ENCODE measurements at regions not wholly inside any gene's neighbourhood (a gene's known extent, or its start where the extent isn't known, plus 50 kb on each side); places are given as distances from the start of the nearest gene placed in this dataset.
"Not testable (repeated sequence)": the region's sequence is repeated elsewhere in the genome, so short reads cannot be mapped to it uniquely, and the experiment has no call there.

DNA sequence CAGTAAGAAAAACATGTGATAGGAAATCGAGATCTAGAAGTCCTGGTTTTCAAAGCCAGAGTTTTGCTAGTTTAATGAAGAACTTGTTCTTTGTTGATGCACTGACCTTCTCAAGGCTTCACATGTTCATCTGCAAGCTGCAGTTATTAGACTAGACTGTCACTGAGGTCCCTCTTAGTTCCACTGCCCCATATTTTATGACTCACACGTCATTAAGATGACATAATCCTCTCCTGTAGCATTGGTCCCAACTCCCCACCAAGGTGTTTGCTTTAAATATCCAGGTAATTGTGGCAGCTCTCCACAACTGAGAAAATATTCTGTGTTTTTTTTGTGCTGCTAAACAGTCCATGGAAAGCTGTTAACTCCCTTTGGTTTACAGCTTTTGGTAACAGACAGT lies 149.7 kb downstream of the MREG start:
- H3K4me3 ChIP-seq (ENCODE audit: low read length), result no peak overlapping the region
- no peak for DNase-seq (ENCODE audit: low read depth, low spot score)
- no peaks in the 10 kb centered on the region for H3K27me3 ChIP-seq (ENCODE audit: control insufficient read depth, insufficient read depth, low read length)
- no peaks in the 10 kb centered on the region for H3K9me3 ChIP-seq (ENCODE audit: control insufficient read depth, insufficient read depth, low read length)
- no peaks in the 10 kb centered on the region for H3K4me1 ChIP-seq (ENCODE audit: control insufficient read depth, insufficient read depth, low read length)
- H3K36me3 ChIP-seq (ENCODE audit: control insufficient read depth, insufficient read depth, low read length), result no peaks in the 10 kb centered on the region
- no peak overlapping the region for H3K27ac ChIP-seq (ENCODE audit: low read length)
- WGBS (ENCODE audit: insufficient coverage, insufficient read length), result no CpG with 5 or more reads among the region's 2 CpGs

DNA sequence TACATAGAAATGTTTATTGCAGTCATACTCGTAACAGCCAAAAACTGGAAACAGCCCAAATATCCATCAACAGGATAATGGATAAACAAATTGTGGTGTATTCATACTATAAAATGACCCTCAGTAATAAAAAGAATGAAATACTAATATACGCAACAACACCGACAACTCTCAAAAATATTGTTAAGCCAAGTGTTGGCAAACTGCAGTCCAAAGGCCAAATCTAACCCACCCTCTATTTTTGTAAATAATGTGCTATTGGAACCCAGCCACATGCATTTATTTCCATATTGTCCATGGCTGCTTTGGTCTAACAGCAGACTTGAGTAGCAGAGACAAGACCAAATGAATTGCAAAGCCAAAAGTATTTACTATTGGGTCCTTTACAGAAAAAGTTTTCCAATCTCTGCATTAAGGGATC lies 151.0 kb downstream of the MREG start:
- WGBS (ENCODE audit: insufficient coverage, insufficient read length), result no CpG with 5 or more reads among the region's 3 CpGs
- Histone ChIP-seq H3K27ac (ENCODE audit: low read length) (no peak overlapping the region), H3K27me3 (ENCODE audit: control insufficient read depth, insufficient read depth, low read length) (no peaks in the 10 kb centered on the region), H3K4me1 (ENCODE audit: control insufficient read depth, insufficient read depth, low read length) (no peaks in the 10 kb centered on the region), H3K36me3 (ENCODE audit: control insufficient read depth, insufficient read depth, low read length) (no peaks in the 10 kb centered on the region), H3K9me3 (ENCODE audit: control insufficient read depth, insufficient read depth, low read length) (no peaks in the 10 kb centered on the region), H3K4me3 (ENCODE audit: low read length) (no peak overlapping the region)
- no peak for DNase-seq (ENCODE audit: low read depth, low spot score)

DNA sequence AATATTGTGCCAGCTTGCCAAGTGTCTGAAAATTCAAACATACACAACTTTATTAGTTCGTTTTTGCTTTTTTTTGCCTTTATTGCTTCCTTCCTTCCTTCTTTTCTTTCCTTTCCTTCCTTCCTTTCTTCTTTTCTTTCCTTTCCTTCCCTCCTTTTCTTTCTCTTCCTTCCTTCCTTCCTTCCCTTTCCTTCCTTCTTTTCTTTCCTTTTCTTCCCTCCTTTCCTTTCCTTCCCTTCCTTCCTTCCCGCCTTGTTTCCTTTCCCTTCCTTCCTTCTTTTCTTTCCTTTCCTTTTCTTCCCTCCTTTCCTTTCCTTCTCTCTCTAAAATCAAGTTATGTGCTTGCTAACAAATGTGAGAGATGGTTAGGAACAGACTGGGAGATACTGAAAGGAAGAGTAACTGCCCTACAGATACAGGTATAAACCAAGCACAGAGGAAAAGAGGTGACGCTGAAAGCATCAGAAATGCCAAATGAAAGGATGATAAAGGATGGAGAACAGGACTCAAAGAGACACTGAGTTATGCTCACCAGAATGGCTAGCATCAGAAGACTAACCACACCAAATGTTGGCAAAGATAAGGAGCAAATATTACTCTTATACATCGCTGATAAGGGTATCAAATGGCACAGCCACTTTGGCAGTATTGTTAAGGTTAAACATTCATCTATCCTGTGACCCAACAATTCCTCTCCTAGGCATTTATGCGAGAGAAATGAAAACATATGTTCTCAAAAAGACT lies 151.6 kb downstream of the MREG start:
- Histone ChIP-seq H3K4me3 (ENCODE audit: low read length) (no peak overlapping the region), H3K4me1 (ENCODE audit: control insufficient read depth, insufficient read depth, low read length) (no peaks in the 10 kb centered on the region), H3K36me3 (ENCODE audit: control insufficient read depth, insufficient read depth, low read length) (no peaks in the 10 kb centered on the region), H3K27me3 (ENCODE audit: control insufficient read depth, insufficient read depth, low read length) (no peaks in the 10 kb centered on the region), H3K27ac (ENCODE audit: low read length) (no peak overlapping the region), H3K9me3 (ENCODE audit: control insufficient read depth, insufficient read depth, low read length) (no peaks in the 10 kb centered on the region)
- no peak for DNase-seq (ENCODE audit: low read depth, low spot score)
- WGBS (ENCODE audit: insufficient coverage, insufficient read length), result no CpG with 5 or more reads among the region's 5 CpGs

DNA sequence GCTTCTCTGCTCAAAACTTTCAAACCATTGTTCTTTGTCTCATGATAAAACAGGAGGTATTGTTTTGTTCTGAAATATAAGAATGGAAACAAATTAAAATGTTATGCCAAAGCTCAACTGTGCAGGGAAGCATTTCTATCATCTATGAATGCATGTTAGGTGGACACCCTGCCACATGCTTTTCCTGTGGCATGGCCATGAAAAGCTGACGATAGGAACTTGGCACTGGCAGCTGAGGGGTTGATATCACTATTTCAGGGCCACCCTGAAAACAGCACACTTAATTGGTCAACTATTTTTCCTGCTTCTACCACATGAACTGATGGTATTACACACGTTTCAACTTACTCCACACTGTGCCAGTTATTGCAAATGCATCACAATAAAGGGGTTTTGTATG lies 157.3 kb downstream of the MREG start:
- Histone ChIP-seq H3K27me3 (ENCODE audit: control insufficient read depth, insufficient read depth, low read length) (no peaks in the 10 kb centered on the region), H3K9me3 (ENCODE audit: control insufficient read depth, insufficient read depth, low read length) (no peaks in the 10 kb centered on the region), H3K27ac (ENCODE audit: low read length) (no peak overlapping the region), H3K36me3 (ENCODE audit: control insufficient read depth, insufficient read depth, low read length) (no peaks in the 10 kb centered on the region), H3K4me3 (ENCODE audit: low read length) (no peak overlapping the region), H3K4me1 (ENCODE audit: control insufficient read depth, insufficient read depth, low read length) (no peaks in the 10 kb centered on the region)
- DNase-seq (ENCODE audit: low read depth, low spot score), result no peak
- WGBS (ENCODE audit: insufficient coverage, insufficient read length), result no CpG with 5 or more reads among the region's 2 CpGs

DNA sequence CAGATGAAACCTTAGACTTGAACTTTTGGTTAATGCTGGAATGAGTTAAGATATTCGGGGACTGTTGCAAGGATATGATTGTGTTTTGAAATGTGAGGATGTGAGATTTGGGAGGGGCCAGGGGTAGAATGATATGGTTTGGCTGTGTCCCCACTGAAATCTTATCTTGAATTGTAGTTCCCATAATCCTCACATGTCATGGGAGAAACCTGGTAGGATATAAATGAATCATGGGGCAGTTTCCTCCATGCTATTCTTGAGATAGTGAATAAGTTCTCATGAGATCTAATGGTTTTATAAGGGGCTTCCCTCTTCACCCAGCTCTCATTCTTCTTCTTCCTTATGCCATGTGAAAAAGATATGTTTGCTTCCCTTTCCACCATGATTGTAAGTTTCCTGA lies 158.0 kb downstream of the MREG start:
- H3K9me3 ChIP-seq (ENCODE audit: control insufficient read depth, insufficient read depth, low read length); H3K4me1 ChIP-seq (ENCODE audit: control insufficient read depth, insufficient read depth, low read length); H3K27ac ChIP-seq (ENCODE audit: low read length); H3K36me3 ChIP-seq (ENCODE audit: control insufficient read depth, insufficient read depth, low read length); DNase-seq (ENCODE audit: low read depth, low spot score); H3K27me3 ChIP-seq (ENCODE audit: control insufficient read depth, insufficient read depth, low read length); H3K4me3 ChIP-seq (ENCODE audit: low read length): not testable (repeated sequence)
- WGBS (ENCODE audit: insufficient coverage, insufficient read length), result 100% methylated on average over 1 of the region's 1 CpG

DNA sequence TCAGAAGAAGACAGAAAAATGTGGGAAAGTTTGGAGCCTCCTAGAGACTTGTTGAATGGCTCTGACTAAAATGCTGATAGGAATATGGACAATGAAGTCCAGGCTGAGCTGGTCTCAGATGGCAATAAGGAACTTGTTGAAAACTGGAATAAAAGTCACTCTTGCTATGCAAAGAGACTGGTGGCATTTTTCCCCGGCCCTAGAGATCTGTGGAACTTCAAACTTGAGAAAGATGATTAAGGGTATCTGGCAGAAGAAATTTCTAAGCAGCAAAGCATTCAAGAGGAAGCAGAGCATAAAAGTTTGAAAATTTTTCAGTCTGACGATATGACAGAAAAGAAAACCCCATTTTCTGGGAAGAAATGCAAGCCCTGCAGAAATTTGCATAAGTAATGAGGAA lies 159.3 kb downstream of the MREG start:
- Histone ChIP-seq H3K4me1 (ENCODE audit: control insufficient read depth, insufficient read depth, low read length) (no peaks in the 10 kb centered on the region), H3K27ac (ENCODE audit: low read length) (no peak overlapping the region), H3K27me3 (ENCODE audit: control insufficient read depth, insufficient read depth, low read length) (no peaks in the 10 kb centered on the region), H3K9me3 (ENCODE audit: control insufficient read depth, insufficient read depth, low read length) (no peaks in the 10 kb centered on the region), H3K4me3 (ENCODE audit: low read length) (no peak overlapping the region), H3K36me3 (ENCODE audit: control insufficient read depth, insufficient read depth, low read length) (no peaks in the 10 kb centered on the region)
- no CpG with 5 or more reads among the region's 2 CpGs for WGBS (ENCODE audit: insufficient coverage, insufficient read length)
- DNase-seq (ENCODE audit: low read depth, low spot score), result no peak

DNA sequence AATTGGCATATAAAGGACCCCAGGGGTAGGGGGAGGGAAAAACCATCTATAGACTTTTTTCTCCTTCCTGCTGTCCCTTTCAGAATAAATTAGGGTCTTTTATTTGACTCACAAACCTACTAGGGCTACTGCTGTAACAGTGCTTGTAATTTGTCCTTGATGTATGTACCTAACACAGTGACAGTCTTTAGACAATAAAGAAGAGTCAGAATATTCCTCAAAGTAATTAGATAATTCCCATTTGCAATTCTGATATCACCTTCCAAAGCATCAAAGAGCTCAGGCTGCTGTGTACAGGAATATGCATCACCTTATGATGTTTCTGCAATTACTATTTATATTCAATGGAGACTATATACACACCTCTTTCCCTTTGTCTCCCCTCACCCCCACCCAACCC lies 161.7 kb downstream of the MREG start:
- Histone ChIP-seq H3K4me1 (ENCODE audit: control insufficient read depth, insufficient read depth, low read length) (no peaks in the 10 kb centered on the region), H3K27ac (ENCODE audit: low read length) (no peak overlapping the region), H3K4me3 (ENCODE audit: low read length) (no peak overlapping the region), H3K27me3 (ENCODE audit: control insufficient read depth, insufficient read depth, low read length) (no peaks in the 10 kb centered on the region), H3K36me3 (ENCODE audit: control insufficient read depth, insufficient read depth, low read length) (no peaks in the 10 kb centered on the region), H3K9me3 (ENCODE audit: control insufficient read depth, insufficient read depth, low read length) (no peaks in the 10 kb centered on the region)
- no peak for DNase-seq (ENCODE audit: low read depth, low spot score)

DNA sequence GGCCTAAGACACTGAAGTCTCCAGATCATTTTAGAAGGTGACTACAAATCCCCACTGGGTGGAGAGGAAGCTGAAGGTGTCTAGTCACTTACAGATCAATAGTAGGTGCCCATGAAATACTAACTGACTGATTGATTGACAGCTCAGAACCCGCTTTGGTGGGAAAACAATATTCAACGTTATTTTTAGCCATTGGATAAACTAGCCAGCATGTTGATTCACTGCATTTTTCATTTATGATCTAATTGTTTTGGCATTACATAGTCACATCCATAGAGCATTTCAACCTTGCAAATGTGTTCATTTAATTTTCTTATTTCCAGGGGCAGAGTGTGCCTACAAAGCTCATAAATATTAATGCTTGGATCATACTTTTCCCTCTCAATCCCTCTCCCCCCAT lies 162.3 kb downstream of the MREG start:
- H3K27ac ChIP-seq (ENCODE audit: low read length), result no peak overlapping the region
- no peaks in the 10 kb centered on the region for H3K27me3 ChIP-seq (ENCODE audit: control insufficient read depth, insufficient read depth, low read length)
- H3K9me3 ChIP-seq (ENCODE audit: control insufficient read depth, insufficient read depth, low read length), result no peaks in the 10 kb centered on the region
- no peak for DNase-seq (ENCODE audit: low read depth, low spot score)
- H3K4me3 ChIP-seq (ENCODE audit: low read length), result no peak overlapping the region
- H3K36me3 ChIP-seq (ENCODE audit: control insufficient read depth, insufficient read depth, low read length), result no peaks in the 10 kb centered on the region
- H3K4me1 ChIP-seq (ENCODE audit: control insufficient read depth, insufficient read depth, low read length), result no peaks in the 10 kb centered on the region
- WGBS (ENCODE audit: insufficient coverage, insufficient read length), result no CpG with 5 or more reads among the region's 2 CpGs

DNA sequence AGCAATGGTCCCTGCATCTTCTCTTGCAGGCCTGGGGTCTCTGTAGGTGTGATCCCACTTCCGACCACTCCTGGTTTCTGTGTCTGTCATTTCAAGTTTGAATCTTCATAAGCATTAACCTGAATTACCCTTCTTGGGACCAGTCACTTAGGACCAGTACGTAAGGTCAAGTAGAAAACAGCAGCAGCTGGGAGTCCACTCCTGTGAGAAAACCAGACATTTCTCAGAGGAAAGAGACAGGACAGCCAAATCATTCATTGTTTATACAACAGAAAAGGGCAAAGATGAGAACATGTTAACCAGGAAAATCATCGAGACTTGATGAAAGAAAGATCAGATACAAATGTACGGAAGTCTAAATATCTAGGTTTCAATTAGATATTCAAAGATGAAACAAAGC lies 163.0 kb downstream of the MREG start:
- H3K4me1 ChIP-seq (ENCODE audit: control insufficient read depth, insufficient read depth, low read length), result no peaks in the 10 kb centered on the region
- no peak overlapping the region for H3K27ac ChIP-seq (ENCODE audit: low read length)
- no peaks in the 10 kb centered on the region for H3K36me3 ChIP-seq (ENCODE audit: control insufficient read depth, insufficient read depth, low read length)
- no peaks in the 10 kb centered on the region for H3K27me3 ChIP-seq (ENCODE audit: control insufficient read depth, insufficient read depth, low read length)
- H3K9me3 ChIP-seq (ENCODE audit: control insufficient read depth, insufficient read depth, low read length), result no peaks in the 10 kb centered on the region
- no CpG with 5 or more reads among the region's 4 CpGs for WGBS (ENCODE audit: insufficient coverage, insufficient read length)
- no peak for DNase-seq (ENCODE audit: low read depth, low spot score)
- H3K4me3 ChIP-seq (ENCODE audit: low read length), result no peak overlapping the region

DNA sequence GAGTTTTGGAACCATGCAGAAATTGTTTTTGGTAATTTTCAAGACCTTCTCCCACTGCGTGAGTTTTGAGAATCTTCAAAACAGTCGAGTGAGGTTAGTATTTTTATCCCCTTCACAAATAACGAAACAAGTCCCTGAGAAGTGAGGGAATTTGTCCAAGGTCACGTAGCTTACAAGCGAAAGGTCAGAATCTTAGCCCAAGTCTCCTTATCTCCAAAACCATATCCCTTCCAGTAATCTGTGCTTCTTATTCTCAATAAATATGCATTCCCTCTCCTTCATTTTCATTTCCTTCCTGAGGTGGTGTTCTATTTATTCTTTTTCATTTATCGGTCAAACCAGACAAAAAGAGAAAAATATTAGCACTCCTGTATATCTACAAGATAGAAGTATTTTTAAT lies 163.6 kb downstream of the MREG start:
- no peaks in the 10 kb centered on the region for H3K4me1 ChIP-seq (ENCODE audit: control insufficient read depth, insufficient read depth, low read length)
- no peaks in the 10 kb centered on the region for H3K27me3 ChIP-seq (ENCODE audit: control insufficient read depth, insufficient read depth, low read length)
- no peak for DNase-seq (ENCODE audit: low read depth, low spot score)
- no peaks in the 10 kb centered on the region for H3K9me3 ChIP-seq (ENCODE audit: control insufficient read depth, insufficient read depth, low read length)
- no CpG with 5 or more reads among the region's 6 CpGs for WGBS (ENCODE audit: insufficient coverage, insufficient read length)
- H3K27ac ChIP-seq (ENCODE audit: low read length), result no peak overlapping the region
- H3K36me3 ChIP-seq (ENCODE audit: control insufficient read depth, insufficient read depth, low read length), result no peaks in the 10 kb centered on the region
- no peak overlapping the region for H3K4me3 ChIP-seq (ENCODE audit: low read length)

DNA sequence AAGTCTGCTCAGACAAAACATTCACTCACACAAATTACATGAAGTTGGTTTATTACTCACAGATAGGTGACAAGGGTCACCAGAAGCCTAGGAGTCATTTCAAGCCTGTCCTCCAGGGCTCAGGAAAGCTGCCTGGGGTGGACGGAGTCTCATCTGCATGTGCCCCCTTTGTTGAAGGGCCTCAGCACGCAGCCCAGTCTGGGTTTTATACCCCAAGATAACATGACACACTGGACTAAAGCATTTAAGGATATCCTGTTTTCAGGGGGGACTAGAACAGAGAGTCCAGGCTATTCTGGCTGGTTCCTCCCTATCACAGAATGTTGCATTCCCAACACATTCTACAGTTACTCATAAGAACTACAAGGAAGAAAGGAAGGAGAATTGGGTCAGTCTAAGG lies 164.7 kb downstream of the MREG start:
- Histone ChIP-seq H3K27me3 (ENCODE audit: control insufficient read depth, insufficient read depth, low read length) (no peaks in the 10 kb centered on the region), H3K27ac (ENCODE audit: low read length) (no peak overlapping the region), H3K4me3 (ENCODE audit: low read length) (no peak overlapping the region), H3K4me1 (ENCODE audit: control insufficient read depth, insufficient read depth, low read length) (no peaks in the 10 kb centered on the region), H3K36me3 (ENCODE audit: control insufficient read depth, insufficient read depth, low read length) (no peaks in the 10 kb centered on the region), H3K9me3 (ENCODE audit: control insufficient read depth, insufficient read depth, low read length) (no peaks in the 10 kb centered on the region)
- WGBS (ENCODE audit: insufficient coverage, insufficient read length), result no CpG with 5 or more reads among the region's 2 CpGs
- DNase-seq (ENCODE audit: low read depth, low spot score), result no peak

Measured in iPS DF 6.9 (cell line).